ENCODE measurements at regions not wholly inside any gene's neighbourhood (a gene's known extent, or its start where the extent isn't known, plus 50 kb on each side); places are given as distances from the start of the nearest gene placed in this dataset.

GRCh38 chr5:173477345-173478040 lies 139.0 kb downstream of the BOD1 start:
- TF ChIP-seq EP300 (IDR thresholded peaks at IDR 0.05; ENCODE audit: borderline replicate concordance in 1 of 2, low read depth in 1 of 2, low read length in 1 of 2) (no peak), SMC3 (IDR thresholded peaks at IDR 0.05; ENCODE audit: low read depth, low read length) (no peak), RXRA (IDR thresholded peaks at IDR 0.05; ENCODE audit: borderline replicate concordance, low read depth) (no peak), MAX (IDR thresholded peaks at IDR 0.05; ENCODE audit: low read depth) (no peak), CTCF (IDR thresholded peaks at IDR 0.05) (no peak), RAD21 (IDR thresholded peaks at IDR 0.05; ENCODE audit: low read length) (no peak), REST (IDR thresholded peaks at IDR 0.05; ENCODE audit: low read depth, low read length) (no peak), IRF3 (IDR thresholded peaks at IDR 0.05; ENCODE audit: low read depth, low read length) (no peak), POLR2AphosphoS5 (IDR thresholded peaks at IDR 0.05; ENCODE audit: low read depth, low read length) (no peak), MXI1 (IDR thresholded peaks at IDR 0.05; ENCODE audit: low read depth, low read length) (no peak), SIN3A (IDR thresholded peaks at IDR 0.05; ENCODE audit: borderline replicate concordance, low read depth, low read length) (no peak), TAF1 (IDR thresholded peaks at IDR 0.05; ENCODE audit: borderline replicate concordance, low read depth, low read length) (no peak)
